Trophoblast cell (in vitro differentiated cells and primary cell): ENCODE measurements at regions not wholly inside any gene's neighbourhood (a gene's known extent, or its start where the extent isn't known, plus 50 kb on each side); places are given as distances from the start of the nearest gene placed in this dataset.

Experiments
- DNase-seq, 2 donors: peaks; one replicate each; pipeline ENCODE4 v3.0.0-alpha.2; 2016
- H2AFZ ChIP-seq: 2 replicates; pipeline ENCODE4 v1.6.1; 2013; ENCODE audit warnings: low read length, moderate library complexity, mild to moderate bottlenecking; ENCODE audit not compliant: insufficient read depth, poor library complexity
- H2AK5ac ChIP-seq: 2 replicates; pipeline ENCODE4 v1.6.1; 2013; ENCODE audit warnings: mild to moderate bottlenecking, low read length
- H2BK120ac ChIP-seq: 2 replicates; pipeline ENCODE4 v1.6.1; 2013; ENCODE audit warnings: low read length, mild to moderate bottlenecking, moderate library complexity; ENCODE audit not compliant: insufficient read depth, poor library complexity
- H2BK12ac ChIP-seq: 2 replicates; pipeline ENCODE4 v1.6.1; 2013; ENCODE audit warnings: mild to moderate bottlenecking, low read length, moderate library complexity
- H2BK5ac ChIP-seq: 2 replicates; pipeline ENCODE4 v1.6.1; 2013; ENCODE audit warnings: low read length, low read depth, moderate library complexity, mild to moderate bottlenecking; ENCODE audit not compliant: poor library complexity
- H3K14ac ChIP-seq: 2 replicates; pipeline ENCODE4 v1.6.1; 2013; ENCODE audit warnings: mild to moderate bottlenecking, low read length
- H3K18ac ChIP-seq: 2 replicates; pipeline ENCODE4 v1.6.1; 2013; ENCODE audit warnings: mild to moderate bottlenecking, low read length
- H3K23ac ChIP-seq: 2 replicates; pipeline ENCODE4 v1.6.1; 2013; ENCODE audit warnings: low read length
- H3K27ac ChIP-seq: 2 replicates; pipeline ENCODE4 v1.5.1; 2013; ENCODE audit warnings: low read depth, mild to moderate bottlenecking, inconsistent platforms, low read length, moderate library complexity
- H3K27me3 ChIP-seq: 2 replicates; pipeline ENCODE4 v1.6.1; 2013; ENCODE audit warnings: inconsistent platforms, mild to moderate bottlenecking, low read length, moderate library complexity; ENCODE audit not compliant: insufficient read depth
- H3K36me3 ChIP-seq, 2 experiments: 1 replicate in 1 of 2; 2 replicates in 1 of 2; pipeline ENCODE4 v1.6.1; 2013; ENCODE audit warnings: low read length in 2 of 2, mild to moderate bottlenecking in 2 of 2, moderate library complexity in 1 of 2; ENCODE audit not compliant: insufficient read depth in 2 of 2, control insufficient read depth in 1 of 2
- H3K4ac ChIP-seq: 2 replicates; pipeline ENCODE4 v1.6.1; 2013; ENCODE audit warnings: low read depth, mild to moderate bottlenecking, low read length, moderate library complexity
- H3K4me1 ChIP-seq, 2 experiments: 1 replicate in 1 of 2; 2 replicates in 1 of 2; pipeline ENCODE4 v1.6.1; 2013; ENCODE audit warnings: low read length in 2 of 2, mild to moderate bottlenecking in 2 of 2, moderate library complexity in 1 of 2; ENCODE audit not compliant: insufficient read depth in 2 of 2, control insufficient read depth in 1 of 2
- H3K4me2 ChIP-seq: 2 replicates; pipeline ENCODE4 v1.6.1; 2013; ENCODE audit warnings: inconsistent platforms, mild to moderate bottlenecking, low read length, moderate library complexity
- H3K4me3 ChIP-seq: 2 replicates; pipeline ENCODE4 v1.5.1; 2013; ENCODE audit warnings: mild to moderate bottlenecking, low read depth, low read length, inconsistent platforms
- H3K79me1 ChIP-seq: one replicate; pipeline ENCODE4 v1.6.1; 2013; ENCODE audit warnings: low read length
- H3K79me2 ChIP-seq: 2 replicates; pipeline ENCODE4 v1.6.1; 2013; ENCODE audit warnings: low read length, mild to moderate bottlenecking; ENCODE audit not compliant: control insufficient read depth, insufficient read depth, poor library complexity
- H3K9ac ChIP-seq: 2 replicates; pipeline ENCODE4 v1.6.1; 2013; ENCODE audit warnings: mild to moderate bottlenecking, low read length
- H3K9me3 ChIP-seq: 2 replicates; pipeline ENCODE4 v1.6.1; 2013; ENCODE audit warnings: low read depth, mild to moderate bottlenecking, control low read depth, inconsistent platforms, low read length; ENCODE audit not compliant: insufficient read depth
- H4K12ac ChIP-seq: 2 replicates; pipeline ENCODE4 v1.6.1; 2013; ENCODE audit warnings: low read depth, mild to moderate bottlenecking, low read length, moderate library complexity
- H4K8ac ChIP-seq: 2 replicates; pipeline ENCODE4 v1.6.1; 2013; ENCODE audit warnings: low read depth, mild to moderate bottlenecking, low read length, moderate library complexity
- H4K91ac ChIP-seq: one replicate; pipeline ENCODE4 v1.6.1; 2013; ENCODE audit warnings: low read depth, mild to moderate bottlenecking, low read length, moderate library complexity
- WGBS: extraction: QIAGEN DNeasy Blood & Tissue Kit; methylation state at CpG from one replicate; pipeline ENCODE4 v1.1.7; 2013; ENCODE audit warnings: missing lambda C conversion rate; ENCODE audit not compliant: insufficient read length, insufficient coverage; ENCODE audit errors: extremely low coverage; 5-methylcytosine and 5-hydroxymethylcytosine counted together

- WGBS = no CpG with 5 or more reads among the region's 5 CpGs
- H3K9me3 ChIP-seq = no peaks in the 10 kb centered on the region
These were observed 166.6 kb downstream of the KLF12 start for GRCh38 chr13:73967397-73968165.

GRCh38 chr13:73966331-73966730, 167.9 kb downstream of the KLF12 start:
- Histone ChIP-seq H3K23ac (no peak overlapping the region), H3K4ac (no peak overlapping the region), H2AFZ (no peak overlapping the region), H3K79me1 (no peaks in the 10 kb centered on the region), H4K91ac (no peak overlapping the region), H3K36me3 (no peaks in the 10 kb centered on the region), H4K8ac (no peak overlapping the region), H3K4me1 (no peaks in the 10 kb centered on the region), H3K18ac (no peak overlapping the region), H2BK5ac (no peak overlapping the region), H2AK5ac (no peak overlapping the region), H3K9ac (no peak overlapping the region), H3K9me3 (no peaks in the 10 kb centered on the region), H3K27ac (no peak overlapping the region), H3K14ac (no peak overlapping the region), H2BK120ac (no peak overlapping the region), H4K12ac (no peak overlapping the region), H3K79me2 (no peaks in the 10 kb centered on the region), H3K4me3 (no peak overlapping the region), H3K27me3 (no peaks in the 10 kb centered on the region), H2BK12ac (no peak overlapping the region), H3K4me2 (no peak overlapping the region)
- DNase-seq = no peak

More at GRCh38 chr13:73967397-73968165, 166.6 kb downstream of the KLF12 start:
- Histone ChIP-seq H2AFZ (no peak overlapping the region), H3K18ac (no peak overlapping the region), H3K23ac (no peak overlapping the region), H4K8ac (no peak overlapping the region), H3K79me1 (no peaks in the 10 kb centered on the region), H3K79me2 (no peaks in the 10 kb centered on the region), H3K27ac (no peak overlapping the region), H2AK5ac (no peak overlapping the region), H3K36me3 (no peaks in the 10 kb centered on the region), H4K12ac (no peak overlapping the region), H3K4me1 (no peaks in the 10 kb centered on the region), H2BK12ac (no peak overlapping the region), H3K4me3 (no peak overlapping the region), H4K91ac (no peak overlapping the region), H3K4me2 (no peak overlapping the region), H3K14ac (no peak overlapping the region), H3K4ac (no peak overlapping the region), H3K9ac (no peak overlapping the region), H2BK120ac (no peak overlapping the region), H3K27me3 (no peaks in the 10 kb centered on the region), H2BK5ac (no peak overlapping the region)
- DNase-seq = no peak

GRCh38 chr13:73962284-73962683, 171.9 kb downstream of the KLF12 start:
- H4K91ac ChIP-seq = no peak overlapping the region
- no peaks in the 10 kb centered on the region for H3K36me3 ChIP-seq
- no peak overlapping the region for H3K4me3 ChIP-seq
- H2BK120ac ChIP-seq = no peak overlapping the region
- no peak overlapping the region for H3K4me2 ChIP-seq
- H3K79me2 ChIP-seq = no peaks in the 10 kb centered on the region
- H3K9me3 ChIP-seq = no peaks in the 10 kb centered on the region
- no peak overlapping the region for H2AK5ac ChIP-seq
- no peak overlapping the region for H3K18ac ChIP-seq
- no peak overlapping the region for H2BK5ac ChIP-seq
- no peak overlapping the region for H3K4ac ChIP-seq
- H4K12ac ChIP-seq = no peak overlapping the region
- DNase-seq = no peak
- H3K14ac ChIP-seq = no peak overlapping the region
- no peak overlapping the region for H3K23ac ChIP-seq
- no peaks in the 10 kb centered on the region for H3K27me3 ChIP-seq
- no peak overlapping the region for H4K8ac ChIP-seq
- no peaks in the 10 kb centered on the region for H3K79me1 ChIP-seq
- no peak overlapping the region for H2BK12ac ChIP-seq
- no peak overlapping the region for H2AFZ ChIP-seq
- H3K27ac ChIP-seq = no peak overlapping the region
- no peak overlapping the region for H3K9ac ChIP-seq
- no peaks in the 10 kb centered on the region for H3K4me1 ChIP-seq
- 100% methylated on average over 1 of the region's 5 CpGs for WGBS

- H3K4me1 ChIP-seq = no peaks in the 10 kb centered on the region
- H4K91ac ChIP-seq = no peak overlapping the region
- no peak overlapping the region for H3K18ac ChIP-seq
- H2BK120ac ChIP-seq = no peak overlapping the region
- no peak overlapping the region for H2BK12ac ChIP-seq
- H4K12ac ChIP-seq = no peak overlapping the region
- no peak overlapping the region for H4K8ac ChIP-seq
- H3K36me3 ChIP-seq = no peaks in the 10 kb centered on the region
- H2BK5ac ChIP-seq = no peak overlapping the region
- no peak overlapping the region for H3K9ac ChIP-seq
- no peak overlapping the region for H3K14ac ChIP-seq
- WGBS = no CpG with 5 or more reads among the region's 4 CpGs
- no peaks in the 10 kb centered on the region for H3K79me1 ChIP-seq
- no peak overlapping the region for H3K4me3 ChIP-seq
- no peak overlapping the region for H3K4ac ChIP-seq
- no peak overlapping the region for H3K27ac ChIP-seq
- H3K4me2 ChIP-seq = no peak overlapping the region
- H2AFZ ChIP-seq = no peak overlapping the region
- no peaks in the 10 kb centered on the region for H3K79me2 ChIP-seq
- H3K27me3 ChIP-seq = no peaks in the 10 kb centered on the region
- no peaks in the 10 kb centered on the region for H3K9me3 ChIP-seq
- no peak overlapping the region for H2AK5ac ChIP-seq
- no peak for DNase-seq
- H3K23ac ChIP-seq = no peak overlapping the region
These were observed 173.0 kb downstream of the KLF12 start for GRCh38 chr13:73961181-73961580.
